ENCODE measurements at regions not wholly inside any gene's neighbourhood (a gene's known extent, or its start where the extent isn't known, plus 50 kb on each side); places are given as distances from the start of the nearest gene placed in this dataset.

- Mint-ChIP-seq H3K27ac (no peak overlapping the region), H3K27me3 (ENCODE audit: insufficient read depth) (no peaks in the 10 kb centered on the region), H3K4me1 (no peaks in the 10 kb centered on the region), H3K4me3 (no peak overlapping the region), H3K36me3 (ENCODE audit: low read depth) (no peaks in the 10 kb centered on the region), H3K9me3 (peaks cover 3% of the 10 kb centered on the region)
- no peak for DNase-seq
- peak; percentile 83 for TF ChIP-seq CTCF (conservative IDR thresholded peaks at IDR 0.05)
- H3K27me3 ChIP-seq (ENCODE audit: control insufficient read depth, insufficient read depth, low read length, poor library complexity, severe bottlenecking) = no peaks in the 10 kb centered on the region
- H3K27ac ChIP-seq (ENCODE audit: low read depth, low read length) = no peak overlapping the region
- no peaks in the 10 kb centered on the region for H3K9me3 ChIP-seq (ENCODE audit: control insufficient read depth, low read length)
- no peaks in the 10 kb centered on the region for H3K36me3 ChIP-seq (ENCODE audit: control insufficient read depth, insufficient read depth, low read length)
- H3K9ac ChIP-seq (ENCODE audit: extremely low read depth, low read length, poor library complexity, severe bottlenecking) = no peak overlapping the region
- no peaks in the 10 kb centered on the region for H3K4me1 ChIP-seq (ENCODE audit: control insufficient read depth, insufficient read depth, low read length)
- H3K4me3 ChIP-seq (ENCODE audit: low read length) = no peak overlapping the region
- 33 to 58% methylated on average over 3 to 4 of the region's 4 CpGs for WGBS, 2 experiments (ENCODE audit: insufficient coverage in 1 of 2, insufficient read length in 1 of 2)
Observed at GRCh38 chr3:191051037-191051436, 148.0 kb upstream of the OSTN start.

- Mint-ChIP-seq H3K4me3 (no peak overlapping the region), H3K27ac (no peak overlapping the region), H3K27me3 (ENCODE audit: insufficient read depth) (no peaks in the 10 kb centered on the region), H3K36me3 (ENCODE audit: low read depth) (no peaks in the 10 kb centered on the region), H3K4me1 (no peaks in the 10 kb centered on the region), H3K9me3 (peaks cover 3% of the 10 kb centered on the region)
- no peak overlapping the region for H3K27ac ChIP-seq (ENCODE audit: low read depth, low read length)
- H3K9me3 ChIP-seq (ENCODE audit: control insufficient read depth, low read length) = no peaks in the 10 kb centered on the region
- no peak for DNase-seq
- H3K4me3 ChIP-seq (ENCODE audit: low read length) = no peak overlapping the region
- no peaks in the 10 kb centered on the region for H3K4me1 ChIP-seq (ENCODE audit: control insufficient read depth, insufficient read depth, low read length)
- H3K36me3 ChIP-seq (ENCODE audit: control insufficient read depth, insufficient read depth, low read length) = no peaks in the 10 kb centered on the region
- no peak for TF ChIP-seq CTCF (conservative IDR thresholded peaks at IDR 0.05)
- H3K9ac ChIP-seq (ENCODE audit: extremely low read depth, low read length, poor library complexity, severe bottlenecking) = no peak overlapping the region
- WGBS, 2 experiments (ENCODE audit: insufficient coverage in 1 of 2, insufficient read length in 1 of 2) = 79% methylated on average over 1 of the region's 1 CpG; no CpG with 5 or more reads in 1 of the 2 experiments
- H3K27me3 ChIP-seq (ENCODE audit: control insufficient read depth, insufficient read depth, low read length, poor library complexity, severe bottlenecking) = no peaks in the 10 kb centered on the region
Observed at GRCh38 chr3:191047930-191048329, 151.1 kb upstream of the OSTN start.

- H3K4me3 Mint-ChIP-seq = no peak overlapping the region
- no peaks in the 10 kb centered on the region for H3K27me3 Mint-ChIP-seq (ENCODE audit: insufficient read depth)
- no peaks in the 10 kb centered on the region for H3K4me1 ChIP-seq (ENCODE audit: control insufficient read depth, insufficient read depth, low read length)
- H3K27me3 ChIP-seq (ENCODE audit: control insufficient read depth, insufficient read depth, low read length, poor library complexity, severe bottlenecking) = no peaks in the 10 kb centered on the region
- H3K9ac ChIP-seq (ENCODE audit: extremely low read depth, low read length, poor library complexity, severe bottlenecking) = no peak overlapping the region
- H3K27ac Mint-ChIP-seq = no peak overlapping the region
- WGBS, 2 experiments (ENCODE audit: insufficient coverage in 1 of 2, insufficient read length in 1 of 2) = 90% methylated on average over 2 of the region's 2 CpGs; no CpG with 5 or more reads in 1 of the 2 experiments
- no peaks in the 10 kb centered on the region for H3K36me3 Mint-ChIP-seq (ENCODE audit: low read depth)
- no peak for TF ChIP-seq CTCF (conservative IDR thresholded peaks at IDR 0.05)
- no peak for DNase-seq
- no peaks in the 10 kb centered on the region for H3K9me3 ChIP-seq (ENCODE audit: control insufficient read depth, low read length)
- no peak overlapping the region for H3K27ac ChIP-seq (ENCODE audit: low read depth, low read length)
- no peak overlapping the region for H3K4me3 ChIP-seq (ENCODE audit: low read length)
- H3K4me1 Mint-ChIP-seq = no peaks in the 10 kb centered on the region
- H3K36me3 ChIP-seq (ENCODE audit: control insufficient read depth, insufficient read depth, low read length) = no peaks in the 10 kb centered on the region
- H3K9me3 Mint-ChIP-seq = no peaks in the 10 kb centered on the region
Observed at GRCh38 chr3:191030929-191031328, 168.1 kb upstream of the OSTN start.

Measured in endodermal cell (in vitro differentiated cells).